GM10248 (cell line): ENCODE measurements at regions not wholly inside any gene's neighbourhood (a gene's known extent, or its start where the extent isn't known, plus 50 kb on each side); places are given as distances from the start of the nearest gene placed in this dataset.

Experiments used
- CTCF ChIA-PET: fragments of 300-600 bp; sonication (Branson Sonifier 250); formaldehyde crosslinking; extraction: SDS; loops from one replicate; lab custom pipeline; 2021; ENCODE audit warnings: antibody characterized with exemption; lab: Yijun Ruan, JAX
- POLR2A ChIA-PET: fragments of 350-650 bp; sonication (Branson Sonifier 250); formaldehyde crosslinking; extraction: SDS; loops from one replicate; lab custom pipeline; 2020; ENCODE audit warnings: antibody characterized with exemption; lab: Yijun Ruan, JAX
- DNase-seq: peaks from one replicate; pipeline ENCODE4 v3.0.0; 2012; ENCODE audit errors: extremely low spot score
- CTCF ChIP-seq: IDR thresholded peaks from 2 replicates; pipeline ENCODE4 v1.5.1; 2012; ENCODE audit warnings: mild to moderate bottlenecking, low read depth; ENCODE audit errors: extremely low read depth, missing control alignments, control extremely low read depth

DNA sequence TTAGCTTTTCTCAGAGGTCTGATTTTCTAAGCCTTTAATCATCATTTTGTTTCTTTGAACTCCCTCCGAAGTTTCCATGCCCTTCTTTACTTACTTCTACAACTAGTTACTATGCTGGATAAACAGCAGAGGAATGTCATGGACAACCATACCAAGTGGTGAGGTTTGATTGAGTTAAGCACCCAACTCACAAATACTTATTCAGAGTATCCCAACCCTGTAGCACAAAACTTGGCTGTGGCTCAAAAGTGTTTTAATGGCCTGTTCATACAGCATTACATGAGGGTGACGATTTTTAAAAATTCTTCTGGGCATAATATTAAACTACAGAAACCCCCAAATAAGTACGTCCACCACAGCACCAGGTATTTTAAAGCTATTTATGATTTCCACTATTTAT, 946.8 kb upstream of the SOX9 start:
- no peak for TF ChIP-seq CTCF
- DNase-seq: no peak
- POLR2A ChIA-PET: no interaction called here
- CTCF ChIA-PET: no interaction called here

- DNase-seq: no peak
- ChIA-PET POLR2A (no interaction called here), CTCF (no interaction called here)
- TF ChIP-seq CTCF: no peak
Observed at GRCh38 chr17:71176331-71176730, 944.5 kb upstream of the SOX9 start.

- ChIA-PET POLR2A (no interaction called here), CTCF (no interaction called here)
- no peak for DNase-seq
- TF ChIP-seq CTCF: no peak
Observed at GRCh38 chr17:71176928-71177443, 943.8 kb upstream of the SOX9 start.

- CTCF ChIA-PET: no interaction called here
- DNase-seq: no peak
- POLR2A ChIA-PET: no interaction called here
- TF ChIP-seq CTCF: no peak
Observed at GRCh38 chr17:71180801-71181385, 939.9 kb upstream of the SOX9 start.

- no peak for DNase-seq
- no peak for TF ChIP-seq CTCF
- ChIA-PET POLR2A (no interaction called here), CTCF (no interaction called here)
Observed at GRCh38 chr17:71183066-71183660, 937.7 kb upstream of the SOX9 start.

- ChIA-PET CTCF (no interaction called here), POLR2A (no interaction called here)
- no peak for TF ChIP-seq CTCF
- DNase-seq: no peak
Observed at GRCh38 chr17:71184716-71185115, 936.1 kb upstream of the SOX9 start.
